ENCODE measurements at regions not wholly inside any gene's neighbourhood (a gene's known extent, or its start where the extent isn't known, plus 50 kb on each side); places are given as distances from the start of the nearest gene placed in this dataset.

GRCh38 chr9:13487071-13487470 is 207.6 kb upstream of the MPDZ start:
- no peak for DNase-seq (ENCODE audit: low read depth in 1 of 2, low spot score in 1 of 2)
- H3K27me3 ChIP-seq (ENCODE audit: insufficient read depth, poor library complexity, severe bottlenecking), result no peaks in the 10 kb centered on the region
- H3K4me3 ChIP-seq (replicated peaks; ENCODE audit: insufficient read depth, low read length), result no peak overlapping the region
- no peak for TF ChIP-seq REST (IDR thresholded peaks at IDR 0.05; ENCODE audit: insufficient replicate concordance, low read depth)
- TF ChIP-seq SPI1 (IDR thresholded peaks at IDR 0.05; ENCODE audit: borderline replicate concordance, low read depth), result no peak
- no peak for TF ChIP-seq CTCF (IDR thresholded peaks at IDR 0.05; ENCODE audit: insufficient read depth, low read length)
- no peak for TF ChIP-seq GABPA (IDR thresholded peaks at IDR 0.05; ENCODE audit: low read depth)
- TF ChIP-seq POLR2AphosphoS5 (IDR thresholded peaks at IDR 0.05; ENCODE audit: low read depth), result no peak
- no peak overlapping the region for H3K27ac ChIP-seq (replicated peaks)

GRCh38 chr9:13485068-13485596 is 205.6 kb upstream of the MPDZ start:
- no peaks in the 10 kb centered on the region for H3K27me3 ChIP-seq (ENCODE audit: insufficient read depth, poor library complexity, severe bottlenecking)
- H3K4me3 ChIP-seq (replicated peaks; ENCODE audit: insufficient read depth, low read length), result no peak overlapping the region
- H3K27ac ChIP-seq (replicated peaks), result no peak overlapping the region
- no peak for TF ChIP-seq POLR2AphosphoS5 (IDR thresholded peaks at IDR 0.05; ENCODE audit: low read depth)
- TF ChIP-seq CTCF (IDR thresholded peaks at IDR 0.05; ENCODE audit: insufficient read depth, low read length), result no peak
- TF ChIP-seq GABPA (IDR thresholded peaks at IDR 0.05; ENCODE audit: low read depth), result no peak
- no peak for TF ChIP-seq SPI1 (IDR thresholded peaks at IDR 0.05; ENCODE audit: borderline replicate concordance, low read depth)
- TF ChIP-seq REST (IDR thresholded peaks at IDR 0.05; ENCODE audit: insufficient replicate concordance, low read depth), result no peak
- no peak for DNase-seq (ENCODE audit: low read depth in 1 of 2, low spot score in 1 of 2)

- TF ChIP-seq GABPA (IDR thresholded peaks at IDR 0.05; ENCODE audit: low read depth) (no peak), POLR2AphosphoS5 (IDR thresholded peaks at IDR 0.05; ENCODE audit: low read depth) (no peak), REST (IDR thresholded peaks at IDR 0.05; ENCODE audit: insufficient replicate concordance, low read depth) (no peak), CTCF (IDR thresholded peaks at IDR 0.05; ENCODE audit: insufficient read depth, low read length) (no peak), SPI1 (IDR thresholded peaks at IDR 0.05; ENCODE audit: borderline replicate concordance, low read depth) (no peak)
- H3K27me3 ChIP-seq (ENCODE audit: insufficient read depth, poor library complexity, severe bottlenecking), result no peaks in the 10 kb centered on the region
- no peak overlapping the region for H3K4me3 ChIP-seq (replicated peaks; ENCODE audit: insufficient read depth, low read length)
- no peak for DNase-seq (ENCODE audit: low read depth in 1 of 2, low spot score in 1 of 2)
- H3K27ac ChIP-seq (replicated peaks), result no peak overlapping the region
Observed at GRCh38 chr9:13484186-13484585, 204.7 kb upstream of the MPDZ start.
